Endothelial cell of umbilical vein (primary cell): ENCODE measurements at regions not wholly inside any gene's neighbourhood (a gene's known extent, or its start where the extent isn't known, plus 50 kb on each side); places are given as distances from the start of the nearest gene placed in this dataset.

Experiments
- BruUV-seq: library from RNA; stranded (reverse); fragments of 400-500 nt; replicated peaks from 2 replicates; lab custom pipeline; 2021; lab: Mats Ljungman, UMichigan
- CTCF ChIA-PET: fragments of 300-600, 350-600 bp; sonication (Branson Sonifier 250); formaldehyde crosslinking; loops from one replicate; lab custom pipeline; 2021; ENCODE audit warnings: antibody characterized with exemption, inconsistent platforms; lab: Charles Lee
- POLR2A ChIA-PET: fragments of 300-600, 350-600 bp; sonication (Branson Sonifier 250); formaldehyde crosslinking; loops from one replicate; lab custom pipeline; 2021; ENCODE audit warnings: antibody characterized with exemption, inconsistent platforms; lab: Charles Lee
- DNase-seq: peaks from one replicate; pipeline ENCODE4 v3.0.0-alpha.2; 2011; ENCODE audit warnings: low read depth, low spot score
- FAIRE-seq: peaks from 2 replicates; lab custom pipeline; 2011; peaks lifted over from hg19 to GRCh38; lab: Jason Lieb, UNC
- H2AFZ ChIP-seq: 2 replicates; pipeline ENCODE4 v1.6.0; 2012; ENCODE audit warnings: low read depth, low read length, control low read depth, inconsistent platforms
- H3K27ac ChIP-seq: 2 replicates; pipeline ENCODE4 v1.5.1; 2011; ENCODE audit warnings: low read depth, mild to moderate bottlenecking, control low read depth, low read length, moderate library complexity; ENCODE audit not compliant: insufficient read depth
- H3K27me3 ChIP-seq, 2 experiments: 2 replicates each; pipeline versions ENCODE4 v1.6.0 to v1.6.1; 2011; ENCODE audit warnings: low read length in 2 of 2, mixed read lengths in 1 of 2; ENCODE audit not compliant: control insufficient read depth in 2 of 2, insufficient read depth in 2 of 2
- H3K36me3 ChIP-seq, 2 experiments: 2 replicates in 1 of 2; 3 replicates in 1 of 2; pipeline ENCODE4 v1.5.1; 2011; ENCODE audit warnings: low read length in 2 of 2, mild to moderate bottlenecking in 1 of 2, moderate library complexity in 1 of 2; ENCODE audit not compliant: control insufficient read depth in 2 of 2, insufficient read depth in 2 of 2; ENCODE audit errors: extremely low read depth in 1 of 2
- H3K4me1 ChIP-seq: 3 replicates; pipeline ENCODE4 v1.5.1; 2011; ENCODE audit warnings: mild to moderate bottlenecking, low read length; ENCODE audit not compliant: control insufficient read depth, insufficient read depth; ENCODE audit errors: extremely low read depth
- H3K4me2 ChIP-seq: 2 replicates; pipeline ENCODE4 v1.6.1; 2011; ENCODE audit warnings: low read length, control low read depth, mixed read lengths; ENCODE audit not compliant: insufficient read depth
- H3K4me3 ChIP-seq, 3 experiments: fragments of 200-600 bp in 1 of 3; sonication (generic), shearing (Covaris generic) in 1 of 3; replicated peaks in 1 of 3; 2 replicates each; pipeline ENCODE4 v1.5.1; 2011 to 2016; ENCODE audit warnings: control low read depth in 3 of 3, low read length in 3 of 3, mild to moderate bottlenecking in 2 of 3, inconsistent platforms in 1 of 3, low read depth in 1 of 3, moderate library complexity in 1 of 3; ENCODE audit not compliant: insufficient read depth in 1 of 3
- H3K79me2 ChIP-seq: 2 replicates; pipeline ENCODE4 v1.6.0; 2012; ENCODE audit warnings: low read length, inconsistent platforms; ENCODE audit not compliant: control insufficient read depth, insufficient read depth
- H3K9ac ChIP-seq: replicated peaks from 2 replicates; pipeline ENCODE3; 2011; ENCODE audit warnings: low read length, control low read depth; ENCODE audit not compliant: insufficient read depth; ENCODE audit errors: extremely low read depth
- H3K9me1 ChIP-seq: replicated peaks from 3 replicates; pipeline ENCODE4 v1.6.0; 2011; ENCODE audit warnings: mild to moderate bottlenecking, low read length; ENCODE audit not compliant: control insufficient read depth, insufficient read depth; ENCODE audit errors: extremely low read depth
- H3K9me3 ChIP-seq: replicated peaks from 2 replicates; pipeline ENCODE4 v1.5.1; 2012; ENCODE audit warnings: low read length, inconsistent platforms; ENCODE audit not compliant: control insufficient read depth, insufficient read depth
- H4K20me1 ChIP-seq: replicated peaks from 2 replicates; pipeline ENCODE3; 2011; ENCODE audit warnings: mild to moderate bottlenecking, low read length; ENCODE audit not compliant: control insufficient read depth, insufficient read depth; ENCODE audit errors: extremely low read depth
- CTCF ChIP-seq, 2 donors: IDR thresholded peaks; 1 replicate in 1 of 2; 2 replicates in 1 of 2; pipeline ENCODE4 v1.5.1; 2011; ENCODE audit warnings: low read length in 2 of 2, mild to moderate bottlenecking in 2 of 2, moderate library complexity in 2 of 2, control low read depth in 1 of 2, inconsistent platforms in 1 of 2, low read depth in 1 of 2; ENCODE audit not compliant: insufficient read depth in 1 of 2; ENCODE audit errors: extremely low read depth in 1 of 2
- EZH2 ChIP-seq: IDR thresholded peaks from 2 replicates; pipeline ENCODE4 v1.6.1; 2012; ENCODE audit warnings: borderline replicate concordance, low read depth, mild to moderate bottlenecking, moderate library complexity, low read length, inconsistent platforms; ENCODE audit not compliant: severe bottlenecking
- JUN ChIP-seq: IDR thresholded peaks from 2 replicates; pipeline ENCODE4 v1.6.1; 2011; ENCODE audit warnings: borderline replicate concordance, low read depth; ENCODE audit not compliant: insufficient read length, insufficient read depth
- MAX ChIP-seq: IDR thresholded peaks from 2 replicates; pipeline ENCODE4 v1.6.1; 2011; ENCODE audit not compliant: insufficient read depth, insufficient read length
- MYC ChIP-seq: IDR thresholded peaks from one replicate; pipeline ENCODE4 v1.6.1; 2011; ENCODE audit warnings: mild to moderate bottlenecking, low read depth, low read length
- POLR2A ChIP-seq: IDR thresholded peaks from 2 replicates; pipeline ENCODE4 v1.6.1; 2012; ENCODE audit warnings: low read depth, mild to moderate bottlenecking, control low read depth, low read length
- dilution Hi-C: fragments of 300-500 bp; cut with MboI; formaldehyde crosslinking; loops from one replicate; pipeline ENCODE4 v1.15.0; 2019; ENCODE audit warnings: low sequenced_read_pairs; ENCODE audit not compliant: extremely low pct_ligation_motif_present
- intact Hi-C: fragments of 100-400 bp; cut with micrococcal nuclease; formaldehyde crosslinking; loops from one replicate; pipeline ENCODE4 v1.10.0; 2022

GRCh38 chr4:167784826-167785225 is 307.5 kb upstream of the ANXA10 start:
- no peak overlapping the region for H3K4me3 ChIP-seq
- dilution Hi-C loops: no loop called here

GRCh38 chr4:167785523-167785922 is 306.8 kb upstream of the ANXA10 start:
- Histone ChIP-seq H3K79me2 (no peaks in the 10 kb centered on the region), H3K27ac (no peak overlapping the region), H2AFZ (no peak overlapping the region), H3K4me3 (no peak overlapping the region), H3K27me3 (no peaks in the 10 kb centered on the region), H3K9ac (no peak overlapping the region), H3K4me2 (no peak overlapping the region), H3K4me1 (no peaks in the 10 kb centered on the region), H3K9me1 (no peaks in the 10 kb centered on the region), H3K9me3 (no peaks in the 10 kb centered on the region), H4K20me1 (no peaks in the 10 kb centered on the region), H3K36me3 (no peaks in the 10 kb centered on the region)
- no peak for FAIRE-seq
- no peak for TF ChIP-seq POLR2A
- TF ChIP-seq JUN: no peak
- no peak for TF ChIP-seq MYC
- TF ChIP-seq MAX: no peak
- BruUV-seq: no TSS peak
- DNase-seq: no peak
- ChIA-PET CTCF (interaction anchor here (1.1 kb wide), 1 partner anchor 163 kb away, joined by 3 read pairs; no protein-coding TSS in a partner anchor), POLR2A (interaction anchor here (0.6 kb wide), 1 partner anchor 33 kb away, joined by 3 read pairs; no protein-coding TSS in a partner anchor)
- dilution Hi-C loops: no loop called here
- intact Hi-C loops: no loop called here

More at GRCh38 chr4:167784826-167785225, 307.5 kb upstream of the ANXA10 start:
- Histone ChIP-seq H3K4me2 (no peak overlapping the region), H2AFZ (no peak overlapping the region), H3K9me1 (no peaks in the 10 kb centered on the region), H3K27ac (no peak overlapping the region), H3K79me2 (no peaks in the 10 kb centered on the region), H3K27me3 (no peaks in the 10 kb centered on the region), H3K4me1 (no peaks in the 10 kb centered on the region), H3K9ac (no peak overlapping the region), H4K20me1 (no peaks in the 10 kb centered on the region), H3K36me3 (no peaks in the 10 kb centered on the region), H3K9me3 (no peaks in the 10 kb centered on the region)
- no peak for DNase-seq
- no peak for FAIRE-seq
- BruUV-seq: no TSS peak
- intact Hi-C loops: no loop called here
- CTCF ChIA-PET: interaction anchor here (1.1 kb wide), 1 partner anchor 162 kb away, joined by 3 read pairs; no protein-coding TSS in a partner anchor
- no peak for TF ChIP-seq EZH2
- no peak for TF ChIP-seq POLR2A
- no peak for TF ChIP-seq CTCF (IDR thresholded peaks at IDR 0.05; ENCODE audit: extremely low read depth in 1 of 2, insufficient read depth in 1 of 2, low read depth in 1 of 2, low read length in 2 of 2)
- POLR2A ChIA-PET: no interaction called here
